NT2/D1 (cell line): ENCODE measurements at regions not wholly inside any gene's neighbourhood (a gene's known extent, or its start where the extent isn't known, plus 50 kb on each side); places are given as distances from the start of the nearest gene placed in this dataset.

Experiments
- SUZ12 ChIP-seq: IDR thresholded peaks from 2 replicates; pipeline ENCODE4 v1.6.1; 2011; ENCODE audit not compliant: insufficient read length, insufficient read depth; ENCODE audit errors: extremely low read depth
- YY1 ChIP-seq: IDR thresholded peaks from 2 replicates; pipeline ENCODE4 v1.6.1; 2011; ENCODE audit not compliant: insufficient read length, insufficient read depth
- ZNF274 ChIP-seq: IDR thresholded peaks from 2 replicates; pipeline ENCODE4 v1.6.1; 2011; ENCODE audit warnings: mild to moderate bottlenecking, low read depth, low read length

- no peak for TF ChIP-seq SUZ12
- no peak for TF ChIP-seq ZNF274
- no peak for TF ChIP-seq YY1
Observed at GRCh38 chr3:80244390-80244789, 476.6 kb upstream of the ROBO1 start.
